ENCODE measurements at regions not wholly inside any gene's neighbourhood (a gene's known extent, or its start where the extent isn't known, plus 50 kb on each side); places are given as distances from the start of the nearest gene placed in this dataset.

GRCh38 chr7:90022213-90022612 is 132.1 kb upstream of the STEAP1 start:
- POLR2A ChIA-PET: no interaction called here
- Histone ChIP-seq H3K27me3 (ENCODE audit: control insufficient read depth, insufficient read depth, low read length) (no peaks in the 10 kb centered on the region), H3K36me3 (ENCODE audit: control insufficient read depth, insufficient read depth, low read length) (no peaks in the 10 kb centered on the region), H3K4me3 (ENCODE audit: low read depth, low read length) (no peak overlapping the region)
- DNase-seq (ENCODE audit: low read depth): no peak
- no peak for TF ChIP-seq CTCF (IDR thresholded peaks at IDR 0.05; ENCODE audit: insufficient read depth, low read depth, low read length)
- CTCF ChIA-PET: no interaction called here

GRCh38 chr7:90025771-90026170 is 128.5 kb upstream of the STEAP1 start:
- CTCF ChIA-PET: no interaction called here
- Histone ChIP-seq H3K4me3 (ENCODE audit: low read depth, low read length) (no peak overlapping the region), H3K36me3 (ENCODE audit: control insufficient read depth, insufficient read depth, low read length) (no peaks in the 10 kb centered on the region), H3K27me3 (ENCODE audit: control insufficient read depth, insufficient read depth, low read length) (no peaks in the 10 kb centered on the region)
- no peak for DNase-seq (ENCODE audit: low read depth)
- POLR2A ChIA-PET: no interaction called here
- TF ChIP-seq CTCF (IDR thresholded peaks at IDR 0.05; ENCODE audit: insufficient read depth, low read depth, low read length): no peak

DNA sequence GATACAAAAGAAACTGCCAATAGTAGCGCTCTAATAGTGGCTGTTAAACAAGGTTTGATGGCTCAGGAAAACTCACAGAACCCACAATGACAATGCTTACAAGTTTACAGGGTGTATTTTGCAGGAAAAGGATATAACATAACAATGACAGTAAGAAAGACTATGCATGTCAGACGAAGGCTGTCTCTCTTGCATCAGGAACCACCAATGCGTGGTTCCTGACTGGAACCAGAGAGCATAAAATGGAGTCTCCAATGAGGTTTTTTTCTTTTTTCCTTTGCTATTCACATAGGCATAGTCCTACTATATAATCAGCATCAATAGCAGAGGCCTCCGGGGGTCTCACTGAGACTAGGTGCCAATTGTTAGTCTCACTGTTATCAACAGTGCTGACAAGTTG is 120.4 kb upstream of the STEAP1 start:
- POLR2A ChIA-PET: no interaction called here

DNA sequence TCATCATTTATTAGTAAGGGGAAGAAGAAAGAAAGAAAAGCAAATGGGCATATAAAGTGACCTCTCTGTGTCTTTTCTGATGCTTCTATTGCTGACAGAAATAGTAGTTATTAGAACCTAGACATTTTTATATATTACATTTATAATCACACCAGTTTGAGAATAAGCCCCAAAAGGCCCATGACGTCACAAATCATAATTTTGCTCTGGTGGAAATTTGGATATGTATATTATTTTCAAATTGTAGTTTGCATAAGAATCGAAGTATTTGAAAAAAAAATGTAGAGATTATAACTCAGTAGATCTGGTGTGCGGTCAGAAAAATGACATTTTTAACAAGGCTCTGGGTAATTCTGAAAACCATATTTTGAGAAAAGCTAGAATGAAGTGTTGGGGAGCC is 101.2 kb upstream of the STEAP1 start:
- TF ChIP-seq CTCF (IDR thresholded peaks at IDR 0.05; ENCODE audit: insufficient read depth, low read depth, low read length): no peak
- Histone ChIP-seq H3K36me3 (ENCODE audit: control insufficient read depth, insufficient read depth, low read length) (no peaks in the 10 kb centered on the region), H3K4me3 (ENCODE audit: low read depth, low read length) (no peak overlapping the region), H3K27me3 (ENCODE audit: control insufficient read depth, insufficient read depth, low read length) (no peaks in the 10 kb centered on the region)
- no peak for DNase-seq (ENCODE audit: low read depth)
- ChIA-PET CTCF (no interaction called here), POLR2A (no interaction called here)

More for the DNA sequence above, 120.4 kb upstream of the STEAP1 start:
- no peaks in the 10 kb centered on the region for H3K36me3 ChIP-seq (ENCODE audit: control insufficient read depth, insufficient read depth, low read length)
- CTCF ChIA-PET: no interaction called here
- no peak for TF ChIP-seq CTCF (IDR thresholded peaks at IDR 0.05; ENCODE audit: insufficient read depth, low read depth, low read length)
- no peaks in the 10 kb centered on the region for H3K27me3 ChIP-seq (ENCODE audit: control insufficient read depth, insufficient read depth, low read length)
- no peak overlapping the region for H3K4me3 ChIP-seq (ENCODE audit: low read depth, low read length)
- DNase-seq (ENCODE audit: low read depth): no peak

GRCh38 chr7:90061077-90061476 is 93.2 kb upstream of the STEAP1 start:
- no peak overlapping the region for H3K4me3 ChIP-seq (ENCODE audit: low read depth, low read length)
- CTCF ChIA-PET: no interaction called here
- no peaks in the 10 kb centered on the region for H3K36me3 ChIP-seq (ENCODE audit: control insufficient read depth, insufficient read depth, low read length)
- no peak for TF ChIP-seq CTCF (IDR thresholded peaks at IDR 0.05; ENCODE audit: insufficient read depth, low read depth, low read length)
- DNase-seq (ENCODE audit: low read depth): no peak
- POLR2A ChIA-PET: no interaction called here
- H3K27me3 ChIP-seq (ENCODE audit: control insufficient read depth, insufficient read depth, low read length): no peaks in the 10 kb centered on the region
